Common myeloid progenitor, CD34-positive (primary cell): ENCODE measurements at regions not wholly inside any gene's neighbourhood (a gene's known extent, or its start where the extent isn't known, plus 50 kb on each side); places are given as distances from the start of the nearest gene placed in this dataset.

Experiments used
- CTCF ChIA-PET: fragments of 350-600 bp; sonication (Branson Sonifier 250); formaldehyde crosslinking; loops from one replicate; lab custom pipeline; 2021; ENCODE audit warnings: antibody characterized with exemption; lab: Charles Lee
- POLR2A ChIA-PET: fragments of 350-600 bp; sonication (Branson Sonifier 250); formaldehyde crosslinking; loops from one replicate; lab custom pipeline; 2021; ENCODE audit warnings: antibody characterized with exemption; lab: Charles Lee
- DNase-seq, 3 donors: peaks; one replicate each; pipeline versions ENCODE4 v3.0.0 to v3.0.0-alpha.2; 2013
- H3K27ac ChIP-seq, 2 experiments: 1 replicate in 1 of 2; 2 replicates in 1 of 2; pipeline ENCODE4 v1.7.0; 2013; ENCODE audit warnings: inconsistent platforms in 2 of 2, low read length in 2 of 2, mild to moderate bottlenecking in 2 of 2, low read depth in 1 of 2, moderate library complexity in 1 of 2; ENCODE audit not compliant: severe bottlenecking in 2 of 2, insufficient read depth in 1 of 2, poor library complexity in 1 of 2
- H3K27me3 ChIP-seq, 5 experiments: replicated peaks in 2 of 5; 1 replicate in 3 of 5; 2 replicates in 2 of 5; pipeline versions ENCODE4 v1.6.1 to v1.7.0; 2013; ENCODE audit warnings: low read length in 4 of 5, mild to moderate bottlenecking in 2 of 5, moderate library complexity in 2 of 5, inconsistent platforms in 1 of 5; ENCODE audit not compliant: insufficient read depth in 5 of 5, control insufficient read depth in 4 of 5
- H3K36me3 ChIP-seq, 4 experiments: 1 replicate in 2 of 4; 2 replicates in 2 of 4; pipeline versions ENCODE4 v1.6.1 to v1.7.0; 2013; ENCODE audit warnings: low read length in 3 of 4, control low read depth in 1 of 4, mild to moderate bottlenecking in 1 of 4; ENCODE audit not compliant: control insufficient read depth in 4 of 4, insufficient read depth in 4 of 4
- H3K4me1 ChIP-seq, 4 experiments: 1 replicate in 3 of 4; 2 replicates in 1 of 4; pipeline versions ENCODE4 v1.6.1 to v1.7.1; 2013; ENCODE audit warnings: low read length in 3 of 4, mild to moderate bottlenecking in 3 of 4, control low read depth in 1 of 4, inconsistent platforms in 1 of 4, moderate library complexity in 1 of 4; ENCODE audit not compliant: control insufficient read depth in 4 of 4, insufficient read depth in 4 of 4; ENCODE audit errors: control extremely low read depth in 1 of 4
- H3K4me3 ChIP-seq, 7 experiments: 1 replicate in 4 of 7; 2 replicates in 3 of 7; pipeline versions ENCODE4 v1.5.1 to v1.7.0; 2013; ENCODE audit warnings: mild to moderate bottlenecking in 7 of 7, low read length in 6 of 7, moderate library complexity in 6 of 7, inconsistent platforms in 2 of 7, low read depth in 2 of 7, control low read depth in 1 of 7; ENCODE audit not compliant: insufficient read depth in 4 of 7, control insufficient read depth in 1 of 7; ENCODE audit errors: extremely low read depth in 1 of 7
- H3K9me3 ChIP-seq, 5 experiments: 1 replicate in 4 of 5; 2 replicates in 1 of 5; pipeline versions ENCODE4 v1.6.1 to v1.7.1; 2013; ENCODE audit warnings: low read length in 4 of 5, mild to moderate bottlenecking in 2 of 5, inconsistent platforms in 1 of 5, low read depth in 1 of 5, moderate library complexity in 1 of 5; ENCODE audit not compliant: control insufficient read depth in 4 of 5, insufficient read depth in 2 of 5; ENCODE audit errors: control extremely low read depth in 1 of 5
- WGBS: methylation state at CpG from one replicate; pipeline ENCODE4 v1.1.5; 2013; ENCODE audit not compliant: insufficient coverage; 5-methylcytosine and 5-hydroxymethylcytosine counted together

- no peak overlapping the region for H3K4me3 ChIP-seq
- CTCF ChIA-PET, result interaction anchor here (1.3 to 3.4 kb wide), 2 partner anchors 10 to 14 kb away, joined by 4 to 20 read pairs; no protein-coding TSS in a partner anchor
- POLR2A ChIA-PET, result interaction anchor here (0.6 to 0.8 kb wide), 2 partner anchors 21 to 40 kb away, joined by 3 to 5 read pairs; no protein-coding TSS in a partner anchor
These were observed 181.9 kb downstream of the SPRY1 start for GRCh38 chr4:123578276-123579029.

GRCh38 chr4:123579961-123580360 is 183.4 kb downstream of the SPRY1 start:
- peaks cover 0 to 17% (median 8%) of the 10 kb centered on the region in 5 experiments for H3K9me3 ChIP-seq
- no peak overlapping the region for H3K27ac ChIP-seq
- 100% methylated on average over 1 of the region's 2 CpGs for WGBS
- no peak overlapping the region for H3K4me3 ChIP-seq
- POLR2A ChIA-PET, result no interaction called here
- no peaks in the 10 kb centered on the region for H3K36me3 ChIP-seq
- H3K27me3 ChIP-seq, result no peaks in the 10 kb centered on the region
- DNase-seq, result no peak
- CTCF ChIA-PET, result interaction anchor here (1.9 to 3.4 kb wide), 2 partner anchors 8 to 16 kb away, joined by 4 to 20 read pairs; no protein-coding TSS in a partner anchor
- no peaks in the 10 kb centered on the region for H3K4me1 ChIP-seq

More at GRCh38 chr4:123578276-123579029, 181.9 kb downstream of the SPRY1 start:
- H3K27me3 ChIP-seq, result no peaks in the 10 kb centered on the region
- no peaks in the 10 kb centered on the region for H3K36me3 ChIP-seq
- H3K4me1 ChIP-seq, result no peaks in the 10 kb centered on the region
- peaks cover 0 to 17% (median 8%) of the 10 kb centered on the region in 5 experiments for H3K9me3 ChIP-seq
- no peak overlapping the region for H3K27ac ChIP-seq
- DNase-seq, result no peak
- WGBS, result 100% methylated on average over 1 of the region's 3 CpGs

- no peak for DNase-seq
- Histone ChIP-seq H3K4me3 (no peak overlapping the region), H3K27ac (no peak overlapping the region), H3K27me3 (no peaks in the 10 kb centered on the region), H3K36me3 (no peaks in the 10 kb centered on the region), H3K9me3 (peaks cover 0 to 17% (median 8%) of the 10 kb centered on the region in 5 experiments), H3K4me1 (no peaks in the 10 kb centered on the region)
- ChIA-PET POLR2A (interaction anchor here (0.7 kb wide), 1 partner anchor 64 kb away, joined by 3 read pairs; no protein-coding TSS in a partner anchor), CTCF (interaction anchor here (1.9 to 3.4 kb wide), 2 partner anchors 7 to 17 kb away, joined by 4 to 20 read pairs; no protein-coding TSS in a partner anchor)
- WGBS, result 95% methylated on average over 6 of the region's 8 CpGs
These were observed 184.5 kb downstream of the SPRY1 start for GRCh38 chr4:123580981-123581664.

GRCh38 chr4:123581802-123582201 is 185.2 kb downstream of the SPRY1 start:
- no peaks in the 10 kb centered on the region for H3K27me3 ChIP-seq
- POLR2A ChIA-PET, result interaction anchor here (0.7 kb wide), 1 partner anchor 63 kb away, joined by 3 read pairs; no protein-coding TSS in a partner anchor
- no peak overlapping the region for H3K27ac ChIP-seq
- no peak for DNase-seq
- H3K36me3 ChIP-seq, result no peaks in the 10 kb centered on the region
- no peaks in the 10 kb centered on the region for H3K4me1 ChIP-seq
- WGBS, result 100% methylated on average over 1 of the region's 3 CpGs
- no peak overlapping the region for H3K4me3 ChIP-seq
- CTCF ChIA-PET, result interaction anchor here (3.4 kb wide), 1 partner anchor 18 kb away, joined by 20 read pairs; no protein-coding TSS in a partner anchor
- H3K9me3 ChIP-seq, result peaks cover 0 to 17% (median 8%) of the 10 kb centered on the region in 5 experiments

- Histone ChIP-seq H3K36me3 (no peaks in the 10 kb centered on the region), H3K9me3 (peaks cover 0 to 17% (median 8%) of the 10 kb centered on the region in 5 experiments), H3K27ac (no peak overlapping the region), H3K4me1 (peaks cover 0 to 3% (median 1%) of the 10 kb centered on the region in 4 experiments), H3K27me3 (no peaks in the 10 kb centered on the region), H3K4me3 (no peak overlapping the region)
- ChIA-PET POLR2A (no interaction called here), CTCF (interaction anchor here (0.6 to 1.8 kb wide), 5 partner anchors 9 to 189 kb away, joined by 3 to 5 read pairs (median 3); no protein-coding TSS in a partner anchor)
- no peak for DNase-seq
- 100% methylated on average over 2 of the region's 2 CpGs for WGBS
These were observed 186.4 kb downstream of the SPRY1 start for GRCh38 chr4:123583043-123583442.

- Histone ChIP-seq H3K4me1 (peaks cover 5 to 15% (median 12%) of the 10 kb centered on the region in 4 experiments), H3K27me3 (no peaks in the 10 kb centered on the region), H3K27ac (no peak overlapping the region), H3K4me3 (no peak overlapping the region), H3K9me3 (peaks cover 0 to 17% (median 8%) of the 10 kb centered on the region in 5 experiments), H3K36me3 (no peaks in the 10 kb centered on the region)
- CTCF ChIA-PET, result interaction anchor here (1.0 kb wide), 1 partner anchor 21 kb away, joined by 3 read pairs; no protein-coding TSS in a partner anchor
- WGBS, result no CpG with 5 or more reads among the region's 2 CpGs
- no peak for DNase-seq
- POLR2A ChIA-PET, result no interaction called here
These were observed 188.5 kb downstream of the SPRY1 start for GRCh38 chr4:123585111-123585510.
